ENCODE measurements at regions not wholly inside any gene's neighbourhood (a gene's known extent, or its start where the extent isn't known, plus 50 kb on each side); places are given as distances from the start of the nearest gene placed in this dataset.

DNA sequence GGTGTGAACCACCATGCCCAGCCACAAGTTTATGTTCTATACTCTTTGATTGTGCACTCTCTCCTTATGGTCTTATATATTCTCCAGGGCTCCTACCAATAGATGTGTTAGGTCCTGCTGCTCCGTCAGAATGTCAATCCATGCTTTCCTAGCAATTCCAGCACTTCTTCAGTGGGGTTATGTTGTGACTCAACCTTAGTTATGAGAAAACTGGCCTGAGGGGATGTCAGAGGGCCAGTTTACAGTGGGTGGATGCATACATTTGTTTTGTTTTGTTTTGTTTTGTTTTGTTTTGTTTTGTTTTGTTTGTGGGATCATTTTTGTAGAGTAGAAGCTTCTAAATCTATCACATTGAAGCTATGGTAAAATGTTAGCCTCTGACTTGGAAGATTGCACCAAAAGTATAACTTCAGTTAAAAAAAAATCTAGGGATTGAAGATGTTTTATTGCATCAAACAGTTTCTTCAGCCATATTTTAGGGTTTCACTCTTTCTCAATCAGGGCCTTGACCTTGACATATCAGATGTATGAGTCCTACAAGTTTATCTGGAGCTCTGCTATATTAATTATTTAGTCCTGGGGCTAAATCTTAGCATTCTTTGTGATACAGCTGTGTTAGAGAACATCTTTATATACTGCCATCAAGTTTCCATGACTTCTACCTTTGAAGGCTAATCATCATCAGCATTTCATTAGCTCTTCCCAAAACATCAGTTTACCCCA lies 191.6 kb upstream of the CNTN5 start:
- DNase-seq (ENCODE audit: low read depth in 3 of 3, low spot score in 2 of 3), result no peak

DNA sequence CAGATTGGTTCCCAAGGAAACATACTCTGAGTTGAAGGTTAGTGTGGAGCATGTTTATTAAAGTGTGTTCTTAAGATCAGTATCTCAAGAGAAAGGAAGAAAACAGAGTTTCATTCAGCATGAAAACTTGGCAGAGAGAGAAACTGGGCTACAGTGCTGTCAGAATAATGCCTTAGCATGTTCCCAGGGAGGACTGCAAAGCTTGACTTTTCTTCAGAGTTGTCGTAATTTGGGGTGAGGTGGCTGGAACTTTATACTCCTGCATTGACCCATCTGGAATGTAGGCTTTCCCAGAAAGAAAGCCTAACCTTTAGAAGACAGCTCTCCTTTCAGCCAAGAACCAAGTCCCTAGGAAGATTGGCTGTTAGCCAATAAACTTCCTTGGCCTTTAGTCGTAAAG lies 190.8 kb upstream of the CNTN5 start:
- no peak for DNase-seq (ENCODE audit: low read depth in 3 of 3, low spot score in 2 of 3)

DNA sequence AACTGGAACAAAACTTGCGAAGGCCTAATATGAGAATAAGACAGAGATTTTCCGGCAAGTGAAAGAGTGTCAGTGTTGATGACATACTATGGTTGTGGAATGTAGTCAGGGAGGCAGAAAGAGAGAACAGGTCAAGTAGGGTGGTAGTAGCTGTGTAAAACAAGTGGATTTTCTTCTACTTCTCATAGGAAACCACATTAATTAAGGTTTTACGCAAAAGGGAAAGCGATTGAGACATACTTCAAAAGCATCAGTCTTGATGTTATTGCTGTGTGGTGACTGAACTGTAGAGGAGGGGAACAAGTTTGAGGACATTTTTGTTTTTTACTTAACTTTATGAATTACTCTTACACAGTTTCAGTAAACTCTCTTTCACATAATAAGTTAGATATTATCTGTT lies 186.0 kb upstream of the CNTN5 start:
- DNase-seq (ENCODE audit: low read depth in 3 of 3, low spot score in 2 of 3), result no peak

DNA sequence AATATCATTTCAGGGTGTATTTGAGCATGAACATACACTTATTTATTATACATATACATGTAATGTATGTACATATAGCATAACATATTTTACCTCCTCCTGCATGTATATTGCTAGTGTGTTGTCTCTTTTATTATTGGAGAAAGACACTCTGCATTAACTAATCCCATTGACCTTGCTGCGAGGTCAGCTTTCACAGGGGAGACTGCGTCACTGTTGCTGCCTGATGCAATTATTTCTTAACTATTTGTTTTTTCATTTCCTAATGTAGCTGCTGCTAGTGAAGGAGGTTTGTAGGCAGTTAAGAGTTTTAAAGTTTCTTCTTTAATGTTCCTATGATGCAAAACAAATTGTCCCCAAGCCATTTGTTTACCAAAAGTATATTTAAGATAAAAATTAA lies 185.4 kb upstream of the CNTN5 start:
- no peak for DNase-seq (ENCODE audit: low read depth in 3 of 3, low spot score in 2 of 3)

DNA sequence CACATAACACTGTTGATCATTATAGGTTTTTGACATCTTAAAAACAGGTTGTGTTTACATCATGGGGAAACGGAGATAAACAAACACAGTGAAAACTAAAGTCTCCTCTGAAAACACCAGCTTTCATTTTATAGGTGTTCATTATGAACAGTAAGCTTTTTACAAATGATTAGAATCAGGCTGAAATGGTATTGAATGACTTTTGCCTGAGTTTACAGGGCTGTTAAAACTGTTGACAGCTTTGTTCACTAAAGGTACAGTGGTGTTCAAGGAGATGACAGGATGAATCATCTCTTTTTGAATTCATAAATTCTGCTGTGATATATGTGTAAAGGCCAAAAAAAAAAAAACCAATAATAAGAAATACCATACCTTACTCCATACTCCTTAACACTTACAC lies 184.6 kb upstream of the CNTN5 start:
- no peak for DNase-seq (ENCODE audit: low read depth in 3 of 3, low spot score in 2 of 3)

DNA sequence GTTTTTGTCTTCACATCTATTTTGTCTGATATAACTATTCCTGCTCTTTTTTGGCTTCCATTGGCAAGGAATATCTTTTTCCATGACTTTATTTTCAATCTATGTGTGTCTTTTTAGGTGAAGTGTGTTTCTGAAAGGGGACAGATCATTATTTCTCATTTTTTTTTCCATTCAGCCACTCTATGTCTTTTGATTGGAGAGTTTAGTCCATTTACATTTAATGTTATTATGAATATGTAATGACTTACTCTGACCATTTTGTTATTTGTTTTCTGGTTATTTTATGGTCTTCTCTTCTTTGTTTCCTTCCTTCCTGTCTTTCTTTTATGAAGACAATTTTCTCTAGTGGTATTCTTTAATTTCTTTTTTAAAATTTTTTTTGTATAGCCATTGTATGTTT lies 178.6 kb upstream of the CNTN5 start:
- no peak for DNase-seq (ENCODE audit: low read depth in 3 of 3, low spot score in 2 of 3)

DNA sequence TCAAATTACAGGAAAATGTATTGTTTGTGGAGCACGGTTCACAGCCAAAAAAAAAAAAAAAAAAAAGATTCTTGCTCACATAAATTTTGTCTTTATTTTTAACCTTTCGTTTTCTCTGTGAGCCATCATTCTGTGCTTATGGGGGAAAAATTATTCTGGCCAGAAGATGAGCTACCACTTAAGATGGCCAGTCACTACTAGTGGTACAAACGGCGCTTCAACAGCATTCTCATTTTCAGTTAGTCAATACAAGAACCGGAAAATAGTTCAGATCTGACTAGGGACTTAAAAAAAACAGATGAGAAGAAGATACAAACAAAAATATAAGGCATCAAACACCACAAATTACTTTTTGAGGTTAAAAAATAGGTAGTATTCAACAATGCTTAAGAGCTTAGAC lies 158.6 kb upstream of the CNTN5 start:
- DNase-seq (ENCODE audit: low read depth in 3 of 3, low spot score in 2 of 3), result no peak

DNA sequence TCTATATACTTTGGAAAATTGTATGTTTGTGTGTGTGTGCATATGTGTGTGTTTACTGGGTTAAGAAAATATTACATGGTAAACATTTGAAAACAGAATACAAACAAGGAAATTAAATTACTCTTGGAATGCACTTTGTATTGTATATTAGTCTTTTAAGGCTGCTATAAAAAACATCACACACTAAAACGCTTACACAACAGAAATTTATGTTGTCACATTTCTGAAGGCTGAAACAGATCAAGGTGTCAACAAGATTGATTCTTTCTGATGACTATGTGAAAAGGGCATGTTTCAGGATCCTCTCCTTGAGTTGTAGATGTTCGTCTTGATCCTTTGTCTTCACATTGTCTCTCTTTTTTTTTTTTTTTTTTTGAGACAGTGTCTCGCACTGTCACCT lies 149.1 kb upstream of the CNTN5 start:
- DNase-seq (ENCODE audit: low read depth in 3 of 3, low spot score in 2 of 3), result no peak

DNA sequence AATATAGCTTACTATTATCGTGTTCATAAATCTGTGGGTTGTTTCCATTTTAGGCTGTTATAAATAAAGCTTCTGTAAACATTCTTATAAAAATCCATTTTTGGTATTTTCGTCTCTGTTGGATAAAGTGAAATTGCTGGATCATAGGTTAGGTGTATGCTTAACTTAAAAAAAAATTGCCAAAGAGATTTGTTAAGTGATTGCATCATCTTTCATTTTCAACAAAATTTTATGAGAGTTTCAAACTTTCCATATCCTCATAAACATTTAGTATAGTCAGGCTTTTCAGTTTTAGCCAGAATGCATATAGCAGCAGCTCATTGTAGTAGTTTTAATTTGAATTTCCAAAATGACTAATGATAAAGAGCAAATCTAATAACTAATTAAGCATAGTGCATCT lies 146.7 kb upstream of the CNTN5 start:
- no peak for DNase-seq (ENCODE audit: low read depth in 3 of 3, low spot score in 2 of 3)

DNA sequence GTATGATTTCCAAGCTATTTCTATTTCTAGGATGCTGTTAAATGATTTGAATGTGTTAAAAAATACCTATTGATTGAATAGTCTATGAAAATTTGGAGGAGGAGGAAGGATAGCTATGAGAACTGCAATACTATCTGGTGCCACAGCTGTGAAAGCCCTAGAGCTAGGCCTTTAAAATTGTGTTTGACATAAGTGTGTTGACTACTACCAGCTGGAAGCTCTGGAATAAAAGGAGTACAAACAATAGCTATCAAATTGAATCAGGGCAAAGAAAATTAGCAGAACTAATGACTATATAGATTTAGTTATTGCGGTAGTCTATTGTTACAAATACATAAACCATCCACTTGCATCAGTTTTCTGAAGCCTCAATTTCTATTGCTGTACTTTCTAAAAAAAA lies 124.8 kb upstream of the CNTN5 start:
- no peak for DNase-seq (ENCODE audit: low read depth in 3 of 3, low spot score in 2 of 3)

DNA sequence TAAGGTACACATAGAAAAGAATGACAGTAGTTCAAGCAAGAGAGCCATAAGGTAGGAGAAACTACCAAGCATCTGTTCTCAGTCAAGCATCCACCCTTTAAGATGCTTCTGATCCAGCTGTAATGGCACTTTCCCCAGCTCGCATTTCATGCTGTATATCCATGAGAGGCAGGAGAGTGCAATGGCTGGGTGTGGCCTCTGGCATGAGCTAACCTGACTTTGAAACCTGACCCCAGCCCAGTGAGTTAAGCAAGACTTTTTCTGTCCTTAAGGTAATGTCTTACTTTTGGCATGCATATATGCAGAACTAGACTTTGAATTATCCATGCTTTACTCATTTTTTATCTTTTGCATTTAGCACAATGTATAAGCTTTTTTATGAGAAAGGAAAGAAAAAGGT lies 79.8 kb upstream of the CNTN5 start:
- no peak for DNase-seq (ENCODE audit: low read depth in 3 of 3, low spot score in 2 of 3)

DNA sequence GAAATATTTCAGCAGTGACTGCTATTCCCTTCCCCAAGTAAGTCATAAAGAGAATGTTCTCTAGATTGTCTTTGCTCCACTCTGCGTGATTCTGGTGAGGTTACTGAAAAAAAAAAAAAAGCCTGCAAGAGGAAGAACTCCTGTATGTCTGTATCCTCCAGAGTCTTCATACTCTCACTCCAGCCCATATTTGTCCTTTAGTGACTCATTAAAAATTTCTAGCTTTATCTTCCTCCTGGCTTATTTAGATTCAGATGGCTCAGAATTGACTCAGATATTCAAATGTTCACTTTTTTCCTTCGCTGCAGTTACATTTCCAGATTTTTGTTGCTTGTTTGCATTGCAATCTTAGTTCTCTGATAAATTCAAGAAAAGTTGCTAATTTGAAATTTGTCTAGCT lies 76.3 kb upstream of the CNTN5 start:
- DNase-seq (ENCODE audit: low read depth in 3 of 3, low spot score in 2 of 3), result no peak

DNA sequence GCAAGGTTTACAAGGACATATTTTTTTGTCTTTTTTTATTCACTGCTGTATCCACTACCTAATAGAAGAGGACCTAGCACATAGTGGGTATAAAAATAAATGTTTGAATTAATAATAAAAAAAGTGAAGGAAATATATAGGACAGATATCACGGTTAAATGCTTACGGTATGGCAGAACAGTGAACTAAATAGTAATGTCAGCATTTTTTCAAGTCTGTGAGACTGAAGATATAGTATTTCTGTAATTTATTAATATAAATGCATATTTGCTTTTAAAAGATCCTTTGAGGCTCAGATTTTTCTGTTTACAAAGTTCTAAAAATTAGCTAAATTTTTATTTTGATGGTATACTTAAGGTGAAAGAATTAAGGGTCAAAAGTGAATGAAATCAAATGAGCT lies 68.6 kb upstream of the CNTN5 start:
- DNase-seq (ENCODE audit: low read depth in 3 of 3, low spot score in 2 of 3), result no peak

DNA sequence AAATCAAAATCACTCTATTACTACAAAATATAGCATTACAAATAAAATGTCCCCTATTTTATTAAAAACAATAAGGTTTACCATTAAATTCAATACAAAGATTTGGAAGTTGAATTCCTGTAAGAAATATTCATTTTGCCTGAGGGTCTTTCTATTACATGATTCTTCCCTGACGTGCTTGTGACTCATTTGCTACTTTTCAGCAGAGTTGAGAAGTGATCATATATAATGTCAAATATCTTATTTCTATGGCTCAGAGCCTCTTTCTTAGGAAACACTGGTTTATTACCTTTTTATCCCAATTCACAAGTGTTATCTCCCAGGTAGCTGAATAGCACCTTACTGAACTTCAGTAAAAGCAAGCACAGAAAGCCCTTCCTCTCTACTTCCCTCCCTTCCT lies 65.2 kb upstream of the CNTN5 start:
- no peak for DNase-seq (ENCODE audit: low read depth in 3 of 3, low spot score in 2 of 3)

DNA sequence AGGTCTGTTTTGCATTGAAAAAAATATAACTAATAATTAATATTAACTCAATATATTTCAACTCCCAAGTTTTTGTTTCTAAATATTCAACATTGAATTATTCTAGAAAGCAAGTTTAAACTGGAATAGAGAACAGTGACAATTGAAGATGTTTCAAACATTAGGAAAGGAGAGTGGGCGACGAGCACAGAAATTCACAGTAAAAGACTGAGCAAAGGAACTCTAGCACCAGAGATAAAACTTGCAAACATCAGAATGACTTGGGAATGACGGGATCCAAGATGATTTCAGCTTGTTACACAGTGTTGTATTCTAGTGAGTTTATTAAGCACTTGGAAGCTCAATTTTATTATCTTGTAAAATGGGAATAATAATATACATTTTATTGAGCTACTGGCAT lies 56.6 kb upstream of the CNTN5 start:
- DNase-seq (ENCODE audit: low read depth in 3 of 3, low spot score in 2 of 3), result no peak

DNA sequence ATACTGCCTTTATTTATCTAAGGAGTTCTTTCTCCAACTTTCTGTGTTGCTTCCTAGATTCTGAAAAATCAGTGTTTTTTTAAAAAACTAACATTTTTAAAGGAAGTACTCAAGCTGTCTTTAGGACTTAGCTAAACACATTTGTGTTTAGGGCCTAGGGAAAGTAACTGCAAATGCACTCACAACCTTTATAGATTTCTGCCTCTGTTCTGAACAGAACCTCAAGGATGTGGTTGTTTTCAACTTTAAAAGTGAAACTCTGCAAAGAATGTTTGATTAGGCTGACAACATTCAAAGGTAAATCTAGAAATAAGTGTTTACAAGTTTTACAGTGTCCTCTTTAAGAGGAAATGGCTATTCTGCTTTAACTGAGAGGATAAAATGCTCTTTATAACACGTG lies 55.4 kb upstream of the CNTN5 start:
- no peak for DNase-seq (ENCODE audit: low read depth in 3 of 3, low spot score in 2 of 3)

DNA sequence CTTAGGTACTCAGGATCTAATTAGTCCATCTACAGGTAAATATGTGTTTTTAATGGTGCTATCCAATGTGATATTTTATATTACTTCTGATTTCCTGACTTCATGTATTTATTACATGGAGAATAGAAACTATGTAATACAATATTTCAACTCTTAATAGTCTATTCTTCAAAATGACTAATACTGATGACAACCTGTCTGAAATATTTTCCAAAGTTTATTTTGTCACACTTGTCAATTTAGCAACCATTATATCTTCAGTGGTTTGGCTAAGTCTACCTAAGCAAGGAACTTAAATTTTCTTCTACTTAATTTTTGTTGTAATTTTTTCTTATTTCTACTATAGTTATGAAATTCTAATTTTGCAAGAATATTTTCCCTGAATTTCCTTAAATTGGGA lies 55.0 kb upstream of the CNTN5 start:
- no peak for DNase-seq (ENCODE audit: low read depth in 3 of 3, low spot score in 2 of 3)

DNA sequence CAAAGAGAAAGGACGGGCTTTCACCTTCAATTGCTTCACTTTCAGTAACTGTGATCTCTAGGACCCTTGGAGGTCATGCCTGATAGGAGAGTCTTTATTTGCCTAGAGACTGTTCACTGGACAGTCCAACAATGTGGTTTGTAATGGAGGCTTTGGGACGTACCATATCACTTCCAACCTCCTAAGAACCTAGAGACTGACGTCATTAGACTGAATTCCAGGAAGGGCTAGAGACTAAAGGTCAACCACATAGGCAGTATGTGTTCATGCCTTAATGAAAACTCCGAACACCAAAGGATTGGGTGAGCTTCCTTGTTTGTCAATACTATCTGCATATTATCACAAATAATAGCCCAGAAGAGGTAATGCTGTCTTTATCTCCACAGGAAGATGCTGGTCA lies 53.7 kb upstream of the CNTN5 start:
- no peak for DNase-seq (ENCODE audit: low read depth in 3 of 3, low spot score in 2 of 3)
